ENCODE measurements at regions not wholly inside any gene's neighbourhood (a gene's known extent, or its start where the extent isn't known, plus 50 kb on each side); places are given as distances from the start of the nearest gene placed in this dataset.

DNA sequence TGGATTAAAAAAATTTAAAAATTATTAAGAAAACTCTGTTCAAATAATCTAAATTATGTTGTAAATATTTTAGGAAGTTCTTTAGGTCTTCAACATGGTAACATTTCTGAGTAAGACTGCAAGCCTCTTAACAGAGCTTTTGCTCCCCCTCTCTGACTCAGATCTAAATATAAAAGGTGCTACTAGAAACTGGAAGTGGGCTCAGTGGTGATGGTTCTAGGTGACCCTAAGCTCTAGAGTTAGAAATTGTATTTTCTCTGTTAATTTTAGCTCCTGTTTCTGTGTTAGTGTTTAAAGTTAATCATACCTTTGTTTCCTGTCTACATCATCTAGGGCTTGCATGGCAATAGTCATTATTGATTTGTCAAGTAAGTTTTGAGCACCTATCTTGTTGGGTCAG, 159.9 kb upstream of the MEIS2 start:
- no peak for DNase-seq (ENCODE audit: low read depth in 3 of 3)

DNA sequence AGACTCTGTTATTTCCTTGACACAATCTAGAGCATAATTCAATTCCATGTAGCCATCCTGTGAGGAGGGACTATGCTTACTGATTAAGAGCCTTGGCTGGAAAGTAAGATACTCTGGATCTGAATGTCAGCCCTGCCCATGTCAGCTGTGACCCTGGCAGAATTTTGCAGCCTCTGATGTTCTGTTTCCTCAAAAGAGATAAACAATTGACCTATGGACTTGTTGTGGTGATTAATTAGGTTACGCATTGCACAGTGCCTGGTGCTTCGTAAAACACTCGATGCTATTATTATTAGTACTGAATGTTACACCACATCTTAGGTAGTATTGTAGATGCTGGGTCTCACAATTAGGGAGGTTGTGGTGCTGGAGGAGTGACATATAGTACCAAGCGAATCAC, 161.3 kb upstream of the MEIS2 start:
- DNase-seq (ENCODE audit: low read depth in 3 of 3): no peak

DNA sequence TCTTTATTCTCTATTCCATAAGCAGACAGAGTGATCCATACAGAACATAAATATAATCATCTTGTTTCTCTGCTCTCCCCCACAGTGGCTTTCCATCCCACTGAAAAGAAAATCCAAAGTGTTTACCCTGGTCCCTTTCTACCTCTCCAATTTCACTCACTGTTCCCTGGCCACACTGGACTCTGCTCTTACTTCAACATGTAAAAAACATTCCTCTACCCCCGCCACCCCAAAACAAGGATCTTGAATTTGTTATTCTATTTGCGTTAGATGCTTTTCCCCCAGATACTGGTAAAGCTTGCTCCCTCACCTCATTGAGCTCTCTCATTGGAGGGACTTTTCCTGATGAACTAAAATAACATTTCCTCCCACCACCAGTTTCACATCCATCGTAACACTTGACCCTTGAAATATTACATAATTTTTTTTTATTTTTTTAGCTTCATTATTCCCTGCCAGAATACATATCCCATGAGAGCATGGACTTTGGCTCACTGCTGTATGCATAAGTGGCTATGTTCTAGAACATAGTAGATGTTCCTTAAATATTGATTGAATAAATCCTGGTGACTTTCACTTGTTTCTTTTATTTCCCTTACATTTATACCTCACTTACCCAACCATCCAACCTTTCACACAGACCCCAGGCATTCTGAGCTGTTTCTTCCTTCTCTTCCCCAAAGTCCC, 162.7 kb upstream of the MEIS2 start:
- no peak for DNase-seq (ENCODE audit: low read depth in 3 of 3)

DNA sequence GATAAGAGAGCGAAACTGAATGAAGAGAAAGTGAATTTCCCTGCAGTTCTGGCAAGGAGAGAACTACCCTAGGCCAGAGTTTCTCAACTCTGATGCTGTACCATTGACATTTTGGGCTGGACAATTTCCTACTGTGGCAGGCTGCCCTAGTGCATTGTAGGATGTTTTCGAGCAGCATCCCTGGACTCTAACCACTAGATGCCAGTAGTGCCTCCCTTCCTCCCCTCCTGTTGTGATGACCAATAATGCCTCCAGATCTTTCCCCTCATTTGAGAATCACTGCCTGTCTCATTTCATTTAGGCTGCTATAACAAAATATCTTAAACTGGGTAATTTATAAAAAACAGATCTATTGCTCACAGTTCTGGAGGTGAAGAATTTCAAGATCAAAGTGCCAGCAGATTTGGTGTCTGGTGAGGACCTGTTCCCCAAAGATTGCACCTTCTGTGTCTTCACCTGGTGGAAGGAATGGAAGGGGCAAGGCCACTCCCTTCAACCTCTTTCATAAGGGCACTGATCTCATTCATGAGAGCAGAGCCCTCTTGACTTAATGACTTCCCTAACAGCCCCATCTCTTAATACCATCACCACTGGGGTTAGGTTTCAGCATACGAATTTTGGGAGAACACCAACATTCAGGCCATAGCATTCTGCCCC, 188.9 kb upstream of the MEIS2 start:
- no peak for DNase-seq (ENCODE audit: low read depth in 3 of 3)

DNA sequence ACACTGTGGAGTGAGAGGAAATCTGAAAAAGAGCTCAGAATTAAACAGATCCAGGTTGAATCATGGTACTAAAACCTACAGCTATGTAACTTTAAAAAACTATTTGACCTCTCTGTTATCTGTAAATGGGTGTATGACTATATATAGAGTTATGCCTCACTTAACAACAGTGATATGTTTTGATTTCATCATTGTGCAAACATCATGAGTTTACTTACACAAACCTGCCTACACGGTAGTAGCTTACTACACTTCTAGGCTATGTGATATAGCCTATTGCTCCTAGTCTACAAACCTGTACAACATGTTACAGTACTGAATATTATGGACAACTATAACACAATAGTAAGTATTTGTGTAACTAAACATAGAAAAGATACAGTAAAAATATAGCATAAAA, 191.6 kb upstream of the MEIS2 start:
- no peak for DNase-seq (ENCODE audit: low read depth in 3 of 3)

DNA sequence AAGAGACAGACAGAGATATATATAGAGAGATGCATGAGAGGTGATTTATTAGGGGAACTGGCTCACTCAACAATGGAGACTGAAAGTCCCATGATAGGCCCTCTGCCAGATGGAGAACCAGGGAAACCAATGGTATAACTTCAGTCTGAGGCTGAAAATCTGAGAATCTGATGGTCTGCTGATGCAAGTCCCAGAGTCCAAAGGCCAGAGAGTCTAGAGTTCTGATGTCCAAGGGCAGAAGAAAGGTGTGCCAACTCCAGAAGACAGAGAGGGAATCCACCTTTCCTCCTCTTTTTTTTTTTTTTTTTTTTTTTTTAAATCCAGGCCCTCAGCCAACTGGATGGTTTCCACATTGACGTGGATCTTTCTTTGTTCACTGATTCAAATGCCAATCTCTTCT, 197.9 kb upstream of the MEIS2 start:
- no peak for DNase-seq (ENCODE audit: low read depth in 3 of 3)

DNA sequence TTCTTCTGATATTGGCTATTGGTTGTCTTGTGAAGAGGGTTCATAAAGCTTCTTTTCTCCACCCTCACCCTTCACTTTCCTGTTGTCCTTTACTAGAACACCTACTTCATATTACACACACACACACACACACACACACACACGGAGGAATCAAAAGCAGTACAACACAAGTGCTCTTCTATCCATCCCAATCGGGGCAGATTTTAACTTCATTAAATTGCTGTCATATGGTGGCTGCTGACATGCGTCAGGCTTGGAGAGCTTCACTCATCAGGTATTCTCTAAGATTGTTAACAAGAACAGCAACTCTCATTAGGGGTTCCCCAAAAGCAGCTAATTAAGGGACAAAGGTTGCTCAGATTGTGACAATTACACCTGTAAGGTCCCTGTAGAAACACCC, 239.1 kb upstream of the MEIS2 start:
- DNase-seq (ENCODE audit: low read depth in 3 of 3): no peak

DNA sequence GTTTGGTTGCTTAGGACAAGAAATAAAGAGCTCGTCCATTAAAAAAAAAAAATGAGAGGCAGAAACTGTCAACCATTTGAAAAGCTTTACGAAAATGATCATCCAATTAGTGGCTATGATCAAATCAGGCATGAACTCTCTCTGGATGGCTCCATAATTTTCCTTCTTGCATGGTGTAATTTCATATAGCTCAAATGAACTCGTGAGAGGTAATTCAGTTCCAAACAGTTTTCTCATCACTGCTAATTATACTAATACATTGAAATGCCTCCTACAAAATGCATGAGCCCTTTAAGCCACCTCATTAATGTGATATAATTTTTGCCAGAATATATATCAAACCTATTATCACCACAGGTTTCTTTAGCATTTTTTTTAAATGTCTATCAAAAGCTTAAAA, 239.5 kb upstream of the MEIS2 start:
- DNase-seq (ENCODE audit: low read depth in 3 of 3): no peak

DNA sequence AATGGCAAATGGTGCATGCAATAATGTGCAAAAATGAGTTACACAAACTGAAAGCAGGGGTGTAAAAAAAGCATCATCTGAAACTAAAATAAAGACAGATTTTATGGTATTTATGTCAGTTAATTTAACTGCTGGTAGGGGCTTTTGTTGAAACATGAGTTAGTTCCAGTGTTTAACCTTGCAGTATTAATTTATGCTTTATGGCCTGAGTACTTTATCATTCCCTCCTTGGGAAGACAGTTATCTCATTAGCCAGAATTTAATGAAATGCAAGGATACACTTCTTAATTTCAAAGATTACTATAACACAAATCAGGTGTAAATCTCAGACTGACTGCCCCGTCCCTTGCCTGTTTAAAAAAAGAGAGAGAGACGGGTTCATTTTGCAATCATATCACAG, 240.1 kb upstream of the MEIS2 start:
- DNase-seq (ENCODE audit: low read depth in 3 of 3): no peak

DNA sequence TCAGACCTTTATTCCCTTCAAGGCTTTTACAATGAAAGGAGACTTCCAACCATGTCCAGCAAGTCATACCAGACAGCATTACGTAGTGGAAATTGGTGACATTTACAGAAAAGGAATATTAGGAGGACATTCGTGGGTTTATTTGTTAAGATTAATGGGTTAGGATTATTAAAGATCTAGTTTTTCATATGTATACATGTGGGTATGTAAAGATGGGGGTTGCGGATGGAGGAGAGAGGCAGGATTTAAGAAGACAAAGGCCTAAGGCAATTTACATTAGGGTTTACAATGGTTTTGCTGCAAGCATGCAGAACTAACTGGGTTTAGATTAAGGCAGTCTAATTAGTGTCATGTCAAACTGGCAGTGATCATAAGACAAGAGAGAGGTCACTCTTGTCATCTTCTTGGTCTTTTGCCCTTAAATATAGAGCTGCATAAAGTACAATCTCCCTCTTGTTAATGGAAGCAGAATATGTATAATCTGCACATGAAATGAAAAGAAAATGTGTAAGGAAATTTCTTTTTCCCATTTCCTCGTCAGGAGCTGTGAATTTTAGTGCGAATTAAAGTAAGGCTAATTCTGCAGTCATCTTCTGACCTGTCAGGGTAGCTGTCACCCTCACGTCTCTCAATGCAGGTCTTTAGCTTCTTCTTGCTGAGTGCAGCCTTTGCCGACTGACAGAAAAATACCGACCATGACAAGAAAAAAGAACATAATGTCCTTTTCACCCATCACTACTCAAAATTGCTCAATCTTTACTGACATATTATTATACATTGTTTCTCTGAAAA, 258.9 kb upstream of the MEIS2 start:
- DNase-seq (ENCODE audit: low read depth in 3 of 3): no peak

DNA sequence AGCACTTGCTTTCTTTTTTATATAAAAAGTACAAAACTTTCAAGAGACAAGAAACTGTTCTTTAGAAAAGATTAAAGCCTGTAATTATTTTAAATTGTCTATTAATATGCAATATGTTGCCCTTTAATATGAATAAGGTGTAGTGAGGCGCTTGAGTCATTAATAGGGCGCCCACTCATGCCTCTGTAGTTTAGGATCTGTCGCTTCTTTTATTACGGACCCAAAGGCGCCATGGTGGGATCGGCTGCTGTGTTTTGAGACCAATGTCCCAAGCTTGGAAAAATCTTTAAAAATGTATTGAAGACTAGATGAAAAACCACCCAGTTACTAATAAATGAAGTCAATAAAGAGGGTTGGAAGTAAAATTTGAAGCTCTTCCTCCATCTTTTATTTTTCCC, 259.5 kb upstream of the MEIS2 start:
- DNase-seq (ENCODE audit: low read depth in 3 of 3): no peak

DNA sequence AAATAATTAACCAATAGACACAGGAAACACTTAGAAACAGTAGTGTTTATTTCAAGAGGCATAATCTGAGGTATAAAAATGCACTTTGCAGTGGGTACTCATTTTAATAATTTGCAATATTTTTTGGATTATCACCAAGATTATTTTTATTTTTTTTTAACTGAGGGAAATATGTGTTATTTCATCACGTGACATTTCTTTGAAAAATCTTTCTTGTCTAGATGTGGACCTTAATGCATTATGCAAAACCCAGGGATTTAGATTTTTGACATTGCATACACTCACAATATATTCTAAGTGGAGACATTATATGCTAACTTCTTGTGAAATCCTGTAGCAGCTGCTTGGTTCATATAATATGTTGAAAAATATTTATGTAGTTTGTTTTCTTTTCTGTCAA, 260.4 kb upstream of the MEIS2 start:
- no peak for DNase-seq (ENCODE audit: low read depth in 3 of 3)

DNA sequence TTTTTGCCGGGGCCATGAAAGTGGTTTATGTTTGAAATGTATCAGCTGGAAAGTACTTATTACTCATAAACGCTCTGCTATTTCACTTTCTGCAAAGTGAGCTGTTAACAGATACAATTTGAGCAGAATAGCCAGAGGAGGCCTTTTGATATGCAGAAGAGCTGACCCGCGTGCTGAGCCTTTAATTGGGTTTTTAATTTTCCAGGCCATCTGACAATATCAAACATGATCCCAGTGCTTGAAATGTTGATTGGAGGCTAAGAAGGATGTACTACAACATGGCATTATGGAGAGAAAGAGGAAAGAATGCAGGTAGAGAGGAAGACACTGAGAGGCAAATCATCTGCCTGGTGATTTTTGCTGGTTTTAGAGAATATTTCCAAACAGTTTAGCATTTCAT, 261.3 kb upstream of the MEIS2 start:
- DNase-seq (ENCODE audit: low read depth in 3 of 3): no peak

DNA sequence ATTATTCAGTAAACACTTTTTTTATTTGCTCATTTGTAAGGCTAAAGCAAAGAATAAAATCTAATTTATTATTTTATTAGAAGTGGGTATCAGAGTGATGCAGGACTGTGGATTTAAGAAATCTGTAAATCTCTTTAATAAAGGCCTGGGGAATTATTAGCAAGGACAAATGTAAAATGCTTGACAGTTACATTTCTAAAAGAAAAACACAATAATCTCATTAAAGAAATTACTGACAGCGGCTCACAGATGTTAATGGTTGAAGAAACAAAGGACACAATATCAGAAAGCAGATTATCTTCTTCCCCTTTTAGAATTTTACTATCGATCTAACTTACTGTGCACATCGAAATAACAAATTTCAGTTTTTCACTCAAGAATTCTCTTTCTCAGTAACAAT, 262.1 kb upstream of the MEIS2 start:
- DNase-seq (ENCODE audit: low read depth in 3 of 3): no peak

DNA sequence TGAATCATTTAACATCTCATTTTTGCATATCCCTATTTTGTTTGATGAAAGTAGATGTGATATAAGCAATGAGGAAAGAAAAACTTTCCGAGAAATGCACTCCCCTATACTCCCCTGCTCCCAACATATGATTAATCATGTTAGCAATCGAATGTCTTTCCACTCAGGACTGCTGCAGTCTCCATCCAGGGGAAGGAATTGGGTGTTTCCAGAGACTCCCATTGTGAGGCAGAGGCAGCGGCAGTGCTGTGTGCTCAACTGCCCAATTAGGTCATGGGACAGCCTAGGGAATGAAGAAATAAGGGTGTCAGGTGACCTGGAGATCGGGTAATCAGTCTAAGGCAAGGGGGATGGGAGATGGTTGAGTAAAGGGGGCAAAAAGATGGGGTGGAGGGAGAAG, 268.6 kb upstream of the MEIS2 start:
- DNase-seq (ENCODE audit: low read depth in 3 of 3): no peak

DNA sequence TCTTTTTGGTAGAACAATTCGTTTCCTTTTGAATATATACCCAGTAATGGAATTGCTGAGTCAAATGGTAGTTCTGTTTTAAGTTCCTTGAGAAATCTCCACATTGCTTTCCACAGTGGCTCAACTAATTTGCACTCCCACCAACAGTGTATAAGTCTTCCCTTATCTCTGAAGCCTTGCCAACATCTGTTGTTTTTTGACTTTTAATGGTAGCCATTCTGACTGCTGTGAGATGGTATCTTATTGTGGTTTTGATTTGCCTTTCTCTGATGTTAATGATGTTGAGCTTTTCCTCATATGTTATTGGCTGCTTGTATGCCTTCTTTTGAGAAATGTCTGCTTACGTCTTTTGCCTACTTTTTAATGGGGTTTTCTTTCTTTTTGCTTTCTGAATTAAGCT, 270.6 kb upstream of the MEIS2 start:
- no peak for DNase-seq (ENCODE audit: low read depth in 3 of 3)

DNA sequence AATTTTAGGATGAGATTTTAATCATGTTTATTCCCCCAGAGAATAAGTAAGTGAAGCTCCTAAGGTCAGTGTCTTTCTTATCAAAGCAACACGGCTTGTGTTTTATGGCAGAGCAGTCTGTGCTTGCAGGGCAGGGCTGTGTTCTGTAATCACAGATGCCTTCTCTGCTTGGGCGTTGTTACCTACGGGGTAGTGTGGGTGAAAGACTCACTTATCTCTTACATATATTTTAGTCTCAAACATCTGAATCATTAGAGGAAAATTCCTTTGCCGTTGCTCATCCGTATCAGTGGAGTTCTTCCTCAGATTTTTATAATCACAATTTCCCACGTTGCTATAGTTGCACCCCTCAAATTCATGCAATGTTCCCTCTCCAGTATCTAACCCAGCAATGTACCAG, 271.7 kb upstream of the MEIS2 start:
- no peak for DNase-seq (ENCODE audit: low read depth in 3 of 3)

DNA sequence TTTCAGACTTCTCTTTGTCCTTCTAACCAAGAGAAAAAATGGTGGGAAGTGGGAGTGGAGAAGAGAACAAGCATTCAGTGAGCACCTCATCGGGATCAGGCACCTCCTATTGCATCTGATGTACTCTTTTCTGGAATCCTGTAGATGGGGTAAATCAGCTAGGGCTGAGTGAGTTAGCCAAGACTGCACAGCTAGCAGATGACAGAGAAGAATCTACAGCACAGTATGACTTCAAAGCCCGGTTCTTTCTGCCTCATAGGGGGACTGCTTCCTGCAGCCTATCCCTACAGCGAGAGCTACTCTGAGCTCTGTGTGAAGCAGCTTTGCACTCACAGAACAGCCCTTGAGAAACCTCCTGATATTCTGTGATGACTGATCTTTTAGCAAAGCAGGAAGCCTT, 275.2 kb upstream of the MEIS2 start:
- DNase-seq (ENCODE audit: low read depth in 3 of 3): no peak

DNA sequence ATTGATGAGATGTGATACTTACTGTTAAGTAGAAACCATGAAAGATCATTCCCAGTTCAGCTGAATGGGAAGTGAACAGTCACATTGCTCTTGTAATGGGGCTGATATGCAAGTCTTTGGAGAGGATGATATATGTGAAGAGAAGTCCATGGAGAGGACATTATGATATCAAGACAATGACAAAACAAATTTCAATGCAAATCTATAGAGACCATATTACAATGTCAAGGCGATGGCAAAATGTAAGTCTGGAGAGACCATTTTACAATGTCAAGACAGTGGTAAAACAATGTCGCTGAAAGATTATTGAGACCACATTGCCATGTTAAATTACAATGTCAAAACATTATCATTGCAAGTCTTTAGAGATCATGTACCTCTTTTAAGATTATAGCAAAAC, 277.1 kb upstream of the MEIS2 start:
- DNase-seq (ENCODE audit: low read depth in 3 of 3): no peak

DNA sequence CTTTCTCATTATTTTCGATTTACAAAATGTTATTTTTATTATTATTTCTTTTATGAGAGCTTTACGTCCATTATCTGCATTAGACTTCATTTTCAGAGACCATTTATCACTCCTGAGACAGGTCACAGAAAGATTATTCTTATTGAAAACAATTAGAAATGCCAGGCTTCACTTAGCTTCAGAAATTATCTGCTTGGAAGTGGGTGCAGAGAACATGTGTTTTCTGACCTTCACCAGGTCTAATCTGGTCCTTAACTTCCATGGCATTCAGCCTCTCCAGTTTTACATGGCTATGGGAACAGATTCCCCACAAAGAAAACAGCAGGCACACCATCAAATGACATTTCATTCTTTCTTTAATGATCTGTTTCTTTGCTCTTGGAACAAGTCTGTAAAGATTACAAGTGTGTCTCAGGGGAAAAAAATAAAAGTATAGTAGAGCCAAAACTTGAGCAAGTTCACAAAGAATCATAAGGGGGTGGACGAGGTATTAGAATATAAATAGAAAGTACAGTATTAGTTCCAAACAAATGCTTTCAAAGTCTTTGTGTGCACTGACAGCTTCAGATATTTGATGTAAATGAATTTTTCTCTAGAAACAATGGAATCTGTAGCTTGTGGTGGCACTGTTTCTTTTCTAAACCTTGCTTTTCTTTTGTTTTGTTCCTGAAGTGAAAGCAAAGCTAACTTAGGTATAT, 294.2 kb upstream of the MEIS2 start:
- no peak for DNase-seq (ENCODE audit: low read depth in 3 of 3)

DNA sequence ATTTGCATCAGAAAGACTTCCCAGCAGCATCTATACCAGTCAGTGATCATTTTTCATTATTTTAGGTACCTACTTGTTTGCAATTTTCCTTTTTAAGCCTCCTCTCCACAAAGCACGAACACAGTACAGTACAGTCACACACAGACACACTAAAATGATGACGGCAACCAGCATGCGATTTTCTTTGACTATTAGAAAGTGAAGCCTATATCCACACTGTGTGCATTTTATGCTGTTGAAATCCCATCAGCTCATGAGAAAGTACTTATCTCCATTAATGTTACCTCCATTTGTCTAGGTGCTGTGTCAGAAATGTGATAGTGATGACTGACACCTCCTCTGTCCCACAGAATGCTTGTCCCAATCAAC, 294.7 kb upstream of the MEIS2 start:
- DNase-seq (ENCODE audit: low read depth in 3 of 3): no peak

DNA sequence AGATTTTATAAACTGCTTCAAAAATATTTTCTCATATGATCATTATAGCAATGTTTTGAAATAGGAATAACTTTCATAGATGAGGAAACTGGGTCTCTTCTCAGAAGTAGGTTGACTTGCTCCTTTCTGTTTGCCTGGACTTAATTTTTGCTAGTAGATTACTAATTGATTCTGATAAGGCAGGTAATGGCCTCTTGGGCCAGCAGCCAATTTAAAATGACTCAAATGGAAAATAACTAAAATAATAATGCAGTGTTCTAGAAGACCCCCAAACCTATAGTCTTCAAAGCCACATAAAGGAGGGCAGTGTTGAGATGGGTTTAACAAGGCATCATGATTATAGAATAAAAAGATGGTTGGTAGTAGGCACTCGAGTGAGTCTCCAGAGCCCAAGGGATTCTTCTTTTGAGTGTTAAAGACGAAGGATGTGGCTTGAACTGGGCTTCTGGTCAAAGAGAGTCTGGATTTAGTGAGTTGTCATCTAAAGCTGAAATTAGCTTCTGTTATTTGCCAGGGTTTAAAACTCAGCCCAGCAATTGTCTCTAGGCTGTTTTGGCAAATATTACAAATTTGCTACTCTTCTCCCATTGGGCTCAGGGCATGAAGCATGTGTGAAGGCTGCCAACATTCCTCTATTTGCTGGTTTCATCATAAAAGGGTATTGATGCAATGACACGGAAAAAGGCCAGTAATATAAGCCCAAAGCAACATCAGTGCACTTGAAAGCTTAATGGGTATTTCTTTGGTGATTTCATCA, 297.1 kb upstream of the MEIS2 start:
- DNase-seq (ENCODE audit: low read depth in 3 of 3): no peak
